A549 (cell line): ENCODE measurements at regions not wholly inside any gene's neighbourhood (a gene's known extent, or its start where the extent isn't known, plus 50 kb on each side); places are given as distances from the start of the nearest gene placed in this dataset.

Experiments
- ATAC-seq, 2 experiments: fragments of 200-7000 bp in 1 of 2; fragments of >200 bp in 1 of 2; cut with Nextera tagmentation in 1 of 2; cut with Tn5 transposase in 1 of 2; 3 replicates each; pipeline versions ENCODE4 v1.8.0 to v1.9.1; 2018 to 2020; ENCODE audit warnings: mild to moderate bottlenecking in 1 of 2, moderate library complexity in 1 of 2
- CTCF ChIA-PET: fragments of 300-600 bp; sonication (Branson Sonifier 250); formaldehyde crosslinking; extraction: SDS; loops from one replicate; lab custom pipeline; 2021; ENCODE audit warnings: antibody characterized with exemption, inconsistent platforms; lab: Yijun Ruan, JAX
- POLR2A ChIA-PET: fragments of 350-600 bp; formaldehyde crosslinking; extraction: SDS; loops from one replicate; lab custom pipeline; 2021; ENCODE audit warnings: antibody characterized with exemption, inconsistent platforms; lab: Yijun Ruan, JAX
- DNase-seq, 2 experiments: peaks; one replicate each; pipeline versions ENCODE4 v3.0.0 to v3.0.0-alpha.2; 2011 to 2016; ENCODE audit warnings: low read depth in 1 of 2, low spot score in 1 of 2
- FAIRE-seq: peaks from 2 replicates; lab custom pipeline; 2011; peaks lifted over from hg19 to GRCh38; lab: Jason Lieb, UNC
- H3K27ac ChIP-seq, 2 experiments: fragments of >200 bp; sonication (Bioruptor Twin); formaldehyde crosslinking; 3 replicates each; pipeline ENCODE4 v1.5.1; 2016 to 2017
- H3K4me1 ChIP-seq: fragments of >200 bp; sonication (Bioruptor Twin); formaldehyde crosslinking; 3 replicates; pipeline ENCODE4 v1.6.1; 2016
- H3K4me2 ChIP-seq: fragments of >200 bp; sonication (Bioruptor Twin); formaldehyde crosslinking; 3 replicates; pipeline ENCODE4 v1.6.1; 2016
- H3K4me3 ChIP-seq: fragments of >200 bp; sonication (Bioruptor Twin); formaldehyde crosslinking; 3 replicates; pipeline ENCODE4 v1.5.1; 2016
- H3K9me3 ChIP-seq: fragments of >200 bp; sonication (Bioruptor Twin); formaldehyde crosslinking; 3 replicates; pipeline ENCODE4 v1.6.1; 2016
- CEBPB ChIP-seq, 2 experiments: fragments of >200 bp in 1 of 2; sonication (Bioruptor Twin) in 1 of 2; formaldehyde crosslinking in 1 of 2; IDR thresholded peaks; 2 replicates each; pipeline ENCODE4 v1.6.1; 2012 to 2016
- CHD2 ChIP-seq: fragments of 150-350 bp; IDR thresholded peaks from 2 replicates; pipeline ENCODE4 v1.6.1; 2014; ENCODE audit warnings: low read length; ENCODE audit not compliant: partially characterized antibody
- EHF ChIP-seq: fragments of 250-450 bp; sonication (Bioruptor Pico); IDR thresholded peaks from 2 replicates; pipeline ENCODE4 v1.5.0; 2020; ENCODE audit warnings: mild to moderate bottlenecking
- EP300 ChIP-seq, 2 experiments: fragments of >200 bp; sonication (Bioruptor Twin); formaldehyde crosslinking; IDR thresholded peaks; 2 replicates in 1 of 2; 3 replicates in 1 of 2; pipeline ENCODE4 v1.6.1; 2016 to 2017
- ESRRA ChIP-seq: fragments of 150-350 bp; IDR thresholded peaks from 2 replicates; pipeline ENCODE4 v1.6.1; 2014; ENCODE audit warnings: mild to moderate bottlenecking, low read length, borderline replicate concordance
- FOSL2 ChIP-seq, 2 experiments: fragments of 450-650 bp in 1 of 2; fragments of >200 bp in 1 of 2; sonication (Bioruptor Twin) in 1 of 2; formaldehyde crosslinking; IDR thresholded peaks; 2 replicates each; pipeline versions ENCODE4 v1.5.0 to v1.6.1; 2016 to 2020; ENCODE audit warnings: mild to moderate bottlenecking in 1 of 2, moderate library complexity in 1 of 2
- GATA3 ChIP-seq: IDR thresholded peaks from 2 replicates; pipeline ENCODE4 v1.6.1; 2012; ENCODE audit warnings: borderline replicate concordance
- HOXB13 ChIP-seq: fragments of 250-450 bp; sonication (Bioruptor Pico); IDR thresholded peaks from 2 replicates; pipeline ENCODE4 v1.5.0; 2020; ENCODE audit warnings: low read depth, mild to moderate bottlenecking, moderate library complexity
- HOXB5 ChIP-seq: fragments of 250-450 bp; sonication (Bioruptor Pico); IDR thresholded peaks from 2 replicates; pipeline ENCODE4 v1.5.0; 2020; ENCODE audit warnings: mild to moderate bottlenecking, moderate library complexity
- JUN ChIP-seq, 2 experiments: fragments of >200 bp; sonication (Bioruptor Twin); formaldehyde crosslinking; IDR thresholded peaks; 2 replicates in 1 of 2; 3 replicates in 1 of 2; pipeline ENCODE4 v1.6.1; 2016 to 2017
- JUNB ChIP-seq: fragments of >200 bp; sonication (Bioruptor Twin); formaldehyde crosslinking; IDR thresholded peaks from 2 replicates; pipeline ENCODE4 v1.6.1; 2016
- KDM5A ChIP-seq: fragments of 200-600 bp; sonication (generic); IDR thresholded peaks from 2 replicates; pipeline ENCODE4 v1.6.1; 2016; ENCODE audit warnings: antibody characterized with exemption, mild to moderate bottlenecking
- MAFK ChIP-seq: fragments of 450-650 bp; IDR thresholded peaks from 2 replicates; pipeline ENCODE4 v1.6.1; 2014; ENCODE audit not compliant: partially characterized antibody
- MYC ChIP-seq: IDR thresholded peaks from 2 replicates; pipeline ENCODE4 v1.6.1; 2012; ENCODE audit warnings: mild to moderate bottlenecking, inconsistent platforms, low read length, improper control_type of control experiment, borderline replicate concordance
- NFE2L2 ChIP-seq: fragments of 150-350 bp; conservative IDR thresholded peaks from 2 replicates; pipeline ENCODE4 v1.6.1; 2014; ENCODE audit warnings: low read length
- NPAS2 ChIP-seq: fragments of 250-450 bp; sonication (Bioruptor Pico); IDR thresholded peaks from 2 replicates; pipeline ENCODE4 v1.8.0; 2022; ENCODE audit warnings: mild to moderate bottlenecking, moderate library complexity, borderline replicate concordance
- PHF8 ChIP-seq: fragments of 200-600 bp; sonication (generic); IDR thresholded peaks from 2 replicates; pipeline ENCODE4 v1.6.1; 2016; ENCODE audit warnings: low read depth, mild to moderate bottlenecking, antibody characterized with exemption, moderate library complexity, borderline replicate concordance
- POLR2AphosphoS2 ChIP-seq: conservative IDR thresholded peaks from 2 replicates; pipeline ENCODE4 v1.6.1; 2012; ENCODE audit warnings: low read length, improper control_type of control experiment, inconsistent platforms
- RARB ChIP-seq: fragments of 250-450 bp; sonication (Bioruptor Pico); IDR thresholded peaks from 2 replicates; pipeline ENCODE4 v1.8.0; 2021; ENCODE audit warnings: mild to moderate bottlenecking, moderate library complexity
- RCOR1 ChIP-seq: fragments of 150-350 bp; IDR thresholded peaks from 2 replicates; pipeline ENCODE4 v1.6.1; 2014; ENCODE audit warnings: antibody characterized with exemption, low read length, low read depth
- RFX5 ChIP-seq: fragments of 450-650 bp; IDR thresholded peaks from 2 replicates; pipeline ENCODE4 v1.7.1; 2014; ENCODE audit warnings: antibody characterized with exemption, mild to moderate bottlenecking, moderate library complexity
- RNF2 ChIP-seq: fragments of 200-600 bp; sonication (generic); IDR thresholded peaks from 2 replicates; pipeline ENCODE4 v1.6.1; 2016; ENCODE audit warnings: low read depth, mild to moderate bottlenecking, antibody characterized with exemption, moderate library complexity, borderline replicate concordance
- SREBF2 ChIP-seq: fragments of 450-650 bp; IDR thresholded peaks from 2 replicates; pipeline ENCODE4 v1.6.1; 2014; ENCODE audit warnings: mild to moderate bottlenecking, moderate library complexity
- TFCP2L1 ChIP-seq: fragments of 250-450 bp; sonication (Bioruptor Pico); IDR thresholded peaks from 2 replicates; pipeline ENCODE4 v1.5.0; 2021; ENCODE audit warnings: mild to moderate bottlenecking
- TP53 ChIP-seq: fragments of 250-450 bp; sonication (Bioruptor Pico); IDR thresholded peaks from 2 replicates; pipeline ENCODE4 v1.5.0; 2021; ENCODE audit warnings: mild to moderate bottlenecking, moderate library complexity
- ZFP36 ChIP-seq: fragments of 450-650 bp; IDR thresholded peaks from 2 replicates; pipeline ENCODE4 v1.6.1; 2014; ENCODE audit warnings: borderline replicate concordance; ENCODE audit not compliant: partially characterized antibody
- ZNF302 ChIP-seq: fragments of 250-450 bp; sonication (Bioruptor Pico); IDR thresholded peaks from 2 replicates; pipeline ENCODE4 v1.9.0; 2021; ENCODE audit warnings: inconsistent platforms, mild to moderate bottlenecking, moderate library complexity
- WGBS: methylation state at CpG from one replicate; pipeline ENCODE4 v1.1.6; 2017; ENCODE audit errors: missing lambda C conversion rate; 5-methylcytosine and 5-hydroxymethylcytosine counted together
- TF ChIP-seq, protein P1 (sequence below): fragments of 450-650 bp; IDR thresholded peaks from 2 replicates; pipeline ENCODE4 v1.6.1; 2014; ENCODE audit warnings: antibody characterized with exemption
- TF ChIP-seq, protein P2 (sequence below): IDR thresholded peaks from 2 replicates; pipeline ENCODE4 v1.6.1; 2012
- TF ChIP-seq, protein P3 (sequence below): IDR thresholded peaks from 2 replicates; pipeline ENCODE4 v1.6.1; 2012
- TF ChIP-seq, protein P4 (sequence below): fragments of 250-450 bp; sonication (Bioruptor Pico); IDR thresholded peaks from 2 replicates; pipeline ENCODE4 v1.5.0; 2021; ENCODE audit warnings: mild to moderate bottlenecking, moderate library complexity, borderline replicate concordance

DNA sequence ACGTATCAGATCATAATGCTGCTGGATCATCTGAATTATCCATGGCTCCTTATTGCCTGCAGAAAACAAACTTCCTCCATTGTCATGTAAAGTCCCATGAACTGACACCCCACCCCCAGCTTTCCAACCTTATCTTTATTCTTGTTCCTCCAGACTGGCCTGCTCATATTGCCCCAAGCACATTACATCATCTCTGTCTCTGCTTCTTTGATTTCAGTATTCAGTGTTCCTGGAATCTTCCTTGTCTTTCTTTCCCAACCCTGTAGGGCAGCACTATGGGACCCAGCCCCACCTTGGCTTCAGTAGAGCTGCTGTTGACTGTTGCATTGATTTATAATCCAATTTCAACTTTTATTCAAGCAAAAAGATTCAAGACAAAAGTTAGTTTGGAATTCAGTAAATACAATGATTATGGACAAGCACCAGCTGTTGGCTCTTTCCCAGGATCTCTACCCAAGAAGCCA is 187.5 kb upstream of the ECI2 start:
- peak overlapping the region; percentile 88 to 91 for H3K27ac ChIP-seq

DNA sequence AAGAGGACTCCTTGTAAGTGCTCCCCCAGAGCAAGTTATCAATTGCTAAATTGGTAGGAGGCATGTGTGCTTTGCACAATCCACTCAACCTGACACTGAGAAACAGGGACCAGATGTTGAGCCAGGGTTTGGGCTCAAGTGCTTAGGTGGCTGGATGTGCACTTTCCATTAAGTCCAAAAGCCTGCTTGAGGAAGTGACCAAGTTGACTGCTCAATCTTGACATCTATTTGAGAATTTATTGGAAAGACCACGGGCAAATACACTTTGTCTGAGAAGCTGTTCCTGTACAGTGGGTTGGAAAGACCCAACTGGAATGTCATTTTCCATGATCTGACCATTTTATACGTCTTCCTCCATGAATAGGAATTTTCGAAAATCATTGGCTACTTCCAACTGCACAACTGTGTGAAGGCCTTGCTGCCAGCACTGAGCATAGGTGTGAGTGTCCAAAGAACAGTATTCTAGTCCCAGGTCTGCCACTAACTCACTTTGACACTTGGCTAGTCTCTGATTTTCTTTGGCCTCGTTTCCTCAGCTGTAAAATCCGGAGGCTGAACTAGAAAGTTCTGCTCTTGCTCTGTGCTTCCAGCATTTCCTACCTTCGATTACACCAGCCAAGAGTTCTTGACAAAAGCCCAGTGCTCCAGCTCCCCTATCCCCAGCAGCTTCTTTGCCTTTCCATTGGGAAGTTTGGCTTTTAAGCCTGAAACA is 186.9 kb upstream of the ECI2 start:
- WGBS, result 88% methylated on average over 6 of the region's 6 CpGs
- no peak for ATAC-seq
- H3K27ac ChIP-seq, result peak overlapping the region; percentile 88 to 91
- ChIA-PET POLR2A (no interaction called here), CTCF (no interaction called here)
- peak overlapping the region; percentile 90 for H3K4me2 ChIP-seq
- H3K9me3 ChIP-seq, result no peaks in the 10 kb centered on the region
- TF ChIP-seq MAFK (no peak), EHF (no peak), TP53 (CRISPR knock-in tag) (no peak), JUN (IDR thresholded peaks at IDR 0.05) (no peak), CHD2 (no peak), FOSL2 (IDR thresholded peaks at IDR 0.05) (no peak), FOSL2 (CRISPR knock-in tag; IDR thresholded peaks at IDR 0.05) (no peak), NFE2L2 (no peak), ZNF302 (no peak), PHF8 (no peak), HOXB5 (CRISPR knock-in tag) (no peak)
- TF ChIP-seq, protein P1, sequence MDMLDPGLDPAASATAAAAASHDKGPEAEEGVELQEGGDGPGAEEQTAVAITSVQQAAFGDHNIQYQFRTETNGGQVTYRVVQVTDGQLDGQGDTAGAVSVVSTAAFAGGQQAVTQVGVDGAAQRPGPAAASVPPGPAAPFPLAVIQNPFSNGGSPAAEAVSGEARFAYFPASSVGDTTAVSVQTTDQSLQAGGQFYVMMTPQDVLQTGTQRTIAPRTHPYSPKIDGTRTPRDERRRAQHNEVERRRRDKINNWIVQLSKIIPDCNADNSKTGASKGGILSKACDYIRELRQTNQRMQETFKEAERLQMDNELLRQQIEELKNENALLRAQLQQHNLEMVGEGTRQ, result no peak
- TF ChIP-seq, protein P2, sequence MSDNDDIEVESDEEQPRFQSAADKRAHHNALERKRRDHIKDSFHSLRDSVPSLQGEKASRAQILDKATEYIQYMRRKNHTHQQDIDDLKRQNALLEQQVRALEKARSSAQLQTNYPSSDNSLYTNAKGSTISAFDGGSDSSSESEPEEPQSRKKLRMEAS, result no peak
- TF ChIP-seq, protein P3, sequence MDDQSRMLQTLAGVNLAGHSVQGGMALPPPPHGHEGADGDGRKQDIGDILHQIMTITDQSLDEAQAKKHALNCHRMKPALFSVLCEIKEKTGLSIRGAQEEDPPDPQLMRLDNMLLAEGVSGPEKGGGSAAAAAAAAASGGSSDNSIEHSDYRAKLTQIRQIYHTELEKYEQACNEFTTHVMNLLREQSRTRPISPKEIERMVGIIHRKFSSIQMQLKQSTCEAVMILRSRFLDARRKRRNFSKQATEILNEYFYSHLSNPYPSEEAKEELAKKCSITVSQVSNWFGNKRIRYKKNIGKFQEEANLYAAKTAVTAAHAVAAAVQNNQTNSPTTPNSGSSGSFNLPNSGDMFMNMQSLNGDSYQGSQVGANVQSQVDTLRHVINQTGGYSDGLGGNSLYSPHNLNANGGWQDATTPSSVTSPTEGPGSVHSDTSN, result no peak
- TF ChIP-seq, all 56 proteins: peak for 0
- FAIRE-seq (no peak), DNase-seq (no peak)
- Histone ChIP-seq H3K4me1 (peaks cover 51% of the 10 kb centered on the region), H3K4me3 (no peak overlapping the region)

More for the DNA sequence above, 187.5 kb upstream of the ECI2 start:
- ChIA-PET POLR2A (no interaction called here), CTCF (no interaction called here)
- TF ChIP-seq JUN (IDR thresholded peaks at IDR 0.05) (peak in 1 of 2 experiments; percentile 35; a peak in 1 of 5 replicates), CEBPB (IDR thresholded peaks at IDR 0.05) (peak in 1 of 2 experiments; percentile 29; a peak in 1 of 4 replicates), RCOR1 (no peak)
- H3K4me2 ChIP-seq, result peak overlapping the region; percentile 59
- DNase-seq (peak in 1 of 2 experiments; percentile 45), ATAC-seq (peak; percentile 31 to 43; a peak in 2 of 6 replicates), FAIRE-seq (no peak)
- peaks cover 47% of the 10 kb centered on the region for H3K4me1 ChIP-seq
- no peak overlapping the region for H3K4me3 ChIP-seq
- 91% methylated on average over 1 of the region's 1 CpG for WGBS
- H3K9me3 ChIP-seq, result no peaks in the 10 kb centered on the region

DNA sequence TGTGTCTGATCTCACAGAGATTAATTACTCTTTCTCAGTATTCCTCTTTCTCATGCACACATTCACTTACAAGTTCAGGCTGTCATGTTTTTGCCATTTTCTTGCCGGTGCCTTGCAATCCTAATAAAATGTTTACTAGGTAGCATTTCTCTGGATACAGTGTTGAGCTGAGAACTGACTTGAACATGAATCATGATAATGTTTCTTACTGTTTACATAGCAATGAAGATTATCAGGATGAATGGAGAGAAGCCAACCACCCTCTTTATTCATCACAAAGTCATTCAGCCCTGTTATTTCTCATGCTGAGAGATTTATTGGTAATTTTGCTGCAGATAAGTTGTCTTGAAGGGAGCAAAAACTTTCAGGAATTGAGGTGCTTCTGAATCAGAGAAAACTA is 185.5 kb upstream of the ECI2 start:
- ATAC-seq (peak; percentile 88 to 93; a peak in 5 of 6 replicates), DNase-seq (peak; percentile 57 to 82), FAIRE-seq (peak; percentile 84)
- 0% methylated on average over 1 of the region's 1 CpG for WGBS
- Histone ChIP-seq H3K27ac (peak overlapping the region; percentile 88 to 91), H3K4me3 (no peak overlapping the region), H3K4me1 (peaks cover 59% of the 10 kb centered on the region), H3K4me2 (peak overlapping the region; percentile 90), H3K9me3 (no peaks in the 10 kb centered on the region)
- ChIA-PET CTCF (interaction anchor here (0.7 kb wide), 1 partner anchor 15 kb away, joined by 3 read pairs; no protein-coding TSS in a partner anchor), POLR2A (interaction anchor here (1.5 to 1.6 kb wide), 2 partner anchors 38 to 49 kb away, joined by 4 to 10 read pairs; no protein-coding TSS in a partner anchor)
- no peak for TF ChIP-seq RNF2
- TF ChIP-seq KDM5A, result no peak
- TF ChIP-seq, protein P4, sequence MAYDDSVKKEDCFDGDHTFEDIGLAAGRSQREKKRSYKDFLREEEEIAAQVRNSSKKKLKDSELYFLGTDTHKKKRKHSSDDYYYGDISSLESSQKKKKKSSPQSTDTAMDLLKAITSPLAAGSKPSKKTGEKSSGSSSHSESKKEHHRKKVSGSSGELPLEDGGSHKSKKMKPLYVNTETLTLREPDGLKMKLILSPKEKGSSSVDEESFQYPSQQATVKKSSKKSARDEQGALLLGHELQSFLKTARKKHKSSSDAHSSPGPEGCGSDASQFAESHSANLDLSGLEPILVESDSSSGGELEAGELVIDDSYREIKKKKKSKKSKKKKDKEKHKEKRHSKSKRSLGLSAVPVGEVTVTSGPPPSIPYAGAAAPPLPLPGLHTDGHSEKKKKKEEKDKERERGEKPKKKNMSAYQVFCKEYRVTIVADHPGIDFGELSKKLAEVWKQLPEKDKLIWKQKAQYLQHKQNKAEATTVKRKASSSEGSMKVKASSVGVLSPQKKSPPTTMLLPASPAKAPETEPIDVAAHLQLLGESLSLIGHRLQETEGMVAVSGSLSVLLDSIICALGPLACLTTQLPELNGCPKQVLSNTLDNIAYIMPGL (CRISPR knock-in tag), result no peak
- no peak for TF ChIP-seq ESRRA
- peak; percentile 26 to 52; a peak in 2 of 5 replicates for TF ChIP-seq EP300 (IDR thresholded peaks at IDR 0.05)
- no peak for TF ChIP-seq POLR2AphosphoS2
- no peak for TF ChIP-seq MAFK
- TF ChIP-seq JUNB, result peak; percentile 78
- TF ChIP-seq MYC, result no peak
- TF ChIP-seq HOXB13, result no peak; the same call in 1 of the 2 replicates
- no peak for TF ChIP-seq PHF8
- no peak for TF ChIP-seq SREBF2
- no peak for TF ChIP-seq ZFP36
- TF ChIP-seq TFCP2L1 (CRISPR knock-in tag), result no peak
- no peak for TF ChIP-seq NPAS2 (CRISPR knock-in tag)
- no peak for TF ChIP-seq TP53 (CRISPR knock-in tag)
- TF ChIP-seq RFX5, result no peak
- TF ChIP-seq GATA3, result peak; percentile 89
- no peak for TF ChIP-seq RARB (CRISPR knock-in tag)
